GM12891 (cell line): ENCODE measurements at regions not wholly inside any gene's neighbourhood (a gene's known extent, or its start where the extent isn't known, plus 50 kb on each side); places are given as distances from the start of the nearest gene placed in this dataset.

Experiments used
- POLR2A ChIP-seq: IDR thresholded peaks from 2 replicates; pipeline ENCODE4 v1.6.1; 2011; ENCODE audit warnings: low read depth, low read length, control low read depth
- POLR2AphosphoS5 ChIP-seq: IDR thresholded peaks from 2 replicates; pipeline ENCODE4 v1.6.1; 2011; ENCODE audit warnings: low read depth, low read length, control low read depth

DNA sequence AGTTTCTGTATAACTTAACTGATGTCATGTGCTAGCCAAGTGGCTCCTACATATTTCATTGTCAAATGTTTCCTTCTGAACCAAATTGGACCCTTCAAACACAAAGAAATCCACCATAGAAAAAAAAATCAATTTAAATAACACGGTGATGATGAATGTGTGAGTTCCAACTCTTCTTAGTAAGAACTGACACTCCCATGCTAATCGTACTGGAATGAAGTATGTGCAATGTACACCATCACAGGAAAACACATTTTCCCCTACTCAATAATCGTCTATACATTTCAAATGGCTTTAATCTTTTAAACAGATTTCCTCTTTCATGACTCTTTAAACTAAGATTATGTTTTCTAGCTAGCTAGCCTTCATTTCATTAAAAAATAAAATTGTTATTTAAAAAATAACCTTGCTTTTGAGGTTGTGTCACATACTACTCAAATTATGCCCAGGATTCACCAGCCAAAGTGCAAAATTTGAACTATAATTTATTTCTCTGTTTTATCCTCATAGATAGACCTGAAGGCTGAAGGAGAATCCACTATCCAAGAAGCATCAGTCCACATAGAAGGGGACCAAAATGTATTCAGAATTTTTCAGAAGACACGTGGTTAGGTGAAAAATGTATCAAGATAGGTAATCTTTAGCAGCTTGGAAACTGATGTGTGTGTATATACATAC is 131.0 kb upstream of the ITGA1 start:
- TF ChIP-seq POLR2AphosphoS5: no peak
- TF ChIP-seq POLR2A: no peak
